Fibroblast of lung (primary cell): ENCODE measurements at regions not wholly inside any gene's neighbourhood (a gene's known extent, or its start where the extent isn't known, plus 50 kb on each side); places are given as distances from the start of the nearest gene placed in this dataset.
A peak's percentile ranks its signal among the peaks of the same experiment; 100 is the strongest.

Experiments used
- DNase-seq, 2 donors: peaks; one replicate each; pipeline versions ENCODE4 v3.0.0 to v3.0.0-alpha.2; 2010; ENCODE audit warnings: low read depth in 2 of 2
- H2AFZ ChIP-seq: 2 replicates; pipeline ENCODE4 v1.5.1; 2012; ENCODE audit warnings: low read length, control low read depth, inconsistent platforms
- H3K27ac ChIP-seq: 2 replicates; pipeline ENCODE4 v1.5.1; 2011; ENCODE audit warnings: low read length, control low read depth; ENCODE audit not compliant: insufficient read depth
- H3K27me3 ChIP-seq: 2 replicates; pipeline ENCODE4 v1.5.1; 2011; ENCODE audit warnings: mild to moderate bottlenecking, low read length; ENCODE audit not compliant: control insufficient read depth, insufficient read depth
- H3K36me3 ChIP-seq: 2 replicates; pipeline ENCODE4 v1.5.1; 2011; ENCODE audit warnings: low read length; ENCODE audit not compliant: control insufficient read depth, insufficient read depth
- H3K4me1 ChIP-seq: 2 replicates; pipeline ENCODE4 v1.5.1; 2011; ENCODE audit warnings: low read length; ENCODE audit not compliant: control insufficient read depth, insufficient read depth; ENCODE audit errors: extremely low read depth
- H3K4me2 ChIP-seq: 2 replicates; pipeline ENCODE4 v1.5.1; 2011; ENCODE audit warnings: low read length, control low read depth; ENCODE audit not compliant: insufficient read depth; ENCODE audit errors: extremely low read depth
- H3K4me3 ChIP-seq, 4 experiments: fragments of 200-600 bp in 1 of 4; sonication (generic) in 1 of 4; replicated peaks in 1 of 4; 2 replicates each; pipeline ENCODE4 v1.5.1; 2011 to 2016; ENCODE audit warnings: low read length in 4 of 4, low read depth in 3 of 4, mild to moderate bottlenecking in 3 of 4, control low read depth in 2 of 4, inconsistent platforms in 1 of 4, mixed read lengths in 1 of 4; ENCODE audit not compliant: insufficient read depth in 1 of 4; ENCODE audit errors: control extremely low read depth in 1 of 4
- H3K79me2 ChIP-seq: 2 replicates; pipeline ENCODE4 v1.5.1; 2012; ENCODE audit warnings: mild to moderate bottlenecking, low read length, inconsistent platforms; ENCODE audit not compliant: control insufficient read depth, insufficient read depth
- H3K9ac ChIP-seq: 2 replicates; pipeline ENCODE4 v1.5.1; 2011; ENCODE audit warnings: mild to moderate bottlenecking, low read length, control low read depth; ENCODE audit not compliant: insufficient read depth
- H3K9me3 ChIP-seq: 2 replicates; pipeline ENCODE4 v1.5.1; 2012; ENCODE audit warnings: low read depth, low read length; ENCODE audit not compliant: control insufficient read depth, insufficient read depth
- H4K20me1 ChIP-seq: 2 replicates; pipeline ENCODE4 v1.5.1; 2011; ENCODE audit warnings: low read length; ENCODE audit not compliant: control insufficient read depth, insufficient read depth; ENCODE audit errors: extremely low read depth
- CTCF ChIP-seq, 2 donors: IDR thresholded peaks in 1 of 2; conservative IDR thresholded peaks in 1 of 2; 1 replicate in 1 of 2; 2 replicates in 1 of 2; pipeline ENCODE4 v1.5.1; 2011 to 2012; ENCODE audit warnings: low read length in 2 of 2, control low read depth in 1 of 2, inconsistent platforms in 1 of 2, low read depth in 1 of 2, mild to moderate bottlenecking in 1 of 2
- EZH2 ChIP-seq: IDR thresholded peaks from 2 replicates; pipeline ENCODE4 v1.5.1; 2012; ENCODE audit warnings: low read length, control low read depth, mild to moderate bottlenecking; ENCODE audit errors: missing control alignments

DNA sequence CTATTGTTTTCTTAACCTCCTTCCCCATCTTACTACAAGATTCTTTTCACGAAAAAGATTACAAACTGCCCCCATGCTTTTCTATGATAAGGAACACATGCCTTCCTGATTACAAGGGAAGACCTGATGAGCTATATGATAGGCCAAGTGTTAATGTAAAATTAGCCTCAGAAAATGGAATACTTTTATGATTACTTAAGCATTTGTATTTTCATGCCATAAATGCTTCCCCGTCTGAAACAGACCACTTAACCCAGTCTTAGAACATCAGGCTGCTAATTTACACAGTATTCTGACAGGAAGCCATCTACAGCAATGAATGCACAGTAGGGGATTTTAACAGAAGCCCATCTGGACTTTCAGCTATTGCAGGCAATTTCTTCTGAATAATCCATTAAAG is 274.9 kb downstream of the HAO1 start:
- Histone ChIP-seq H4K20me1 (no peaks in the 10 kb centered on the region), H2AFZ (no peak overlapping the region)
- peak in 1 of 2 donors; percentile 81 for DNase-seq

GRCh38 chr20:7667194-7667593 is 273.1 kb downstream of the HAO1 start:
- no peak overlapping the region for H3K27ac ChIP-seq
- no peak overlapping the region for H3K4me3 ChIP-seq
- no peaks in the 10 kb centered on the region for H3K27me3 ChIP-seq
- no peak overlapping the region for H3K9ac ChIP-seq
- no peaks in the 10 kb centered on the region for H3K36me3 ChIP-seq
- H3K79me2 ChIP-seq = no peaks in the 10 kb centered on the region
- DNase-seq = peak in 1 of 2 donors; percentile 43
- no peaks in the 10 kb centered on the region for H4K20me1 ChIP-seq
- H2AFZ ChIP-seq = no peak overlapping the region
- TF ChIP-seq EZH2 (no peak), CTCF (conservative IDR thresholded peaks at IDR 0.05 in 1 of 2, IDR thresholded peaks at IDR 0.05 in 1 of 2; ENCODE audit: low read depth in 1 of 2, low read length in 2 of 2) (no peak)
- no peak overlapping the region for H3K4me2 ChIP-seq
- H3K9me3 ChIP-seq = no peaks in the 10 kb centered on the region
- H3K4me1 ChIP-seq = no peaks in the 10 kb centered on the region

More for the DNA sequence above, 274.9 kb downstream of the HAO1 start:
- Histone ChIP-seq H3K9me3 (no peaks in the 10 kb centered on the region), H3K4me1 (no peaks in the 10 kb centered on the region), H3K4me3 (no peak overlapping the region), H3K79me2 (no peaks in the 10 kb centered on the region), H3K9ac (no peak overlapping the region), H3K27me3 (no peaks in the 10 kb centered on the region), H3K4me2 (no peak overlapping the region), H3K36me3 (no peaks in the 10 kb centered on the region), H3K27ac (no peak overlapping the region)
- TF ChIP-seq EZH2 (no peak), CTCF (conservative IDR thresholded peaks at IDR 0.05 in 1 of 2, IDR thresholded peaks at IDR 0.05 in 1 of 2; ENCODE audit: low read depth in 1 of 2, low read length in 2 of 2) (no peak)

DNA sequence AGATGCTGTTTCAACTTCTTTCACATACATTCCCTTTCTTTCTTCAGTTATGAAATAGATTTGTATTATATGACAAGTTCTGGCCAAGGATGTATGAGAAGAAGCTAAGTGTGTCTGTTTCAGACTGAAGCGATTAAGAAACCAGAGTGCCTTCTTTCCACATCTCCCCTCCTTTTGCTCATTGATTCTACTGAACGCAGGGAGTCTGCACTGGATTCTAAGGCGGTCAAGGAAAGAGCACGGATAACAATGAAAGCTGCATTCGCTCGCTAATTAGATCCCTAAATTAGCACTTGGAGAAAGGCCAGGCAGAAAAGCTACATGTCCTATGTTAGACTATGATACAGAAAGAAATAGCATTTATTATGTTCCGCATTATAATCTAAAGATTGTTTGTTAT is 267.7 kb downstream of the HAO1 start:
- no peak overlapping the region for H3K4me2 ChIP-seq
- no peaks in the 10 kb centered on the region for H3K9me3 ChIP-seq
- no peak overlapping the region for H3K27ac ChIP-seq
- DNase-seq = no peak
- no peak overlapping the region for H3K9ac ChIP-seq
- H2AFZ ChIP-seq = no peak overlapping the region
- H4K20me1 ChIP-seq = no peaks in the 10 kb centered on the region
- TF ChIP-seq EZH2 (no peak), CTCF (conservative IDR thresholded peaks at IDR 0.05 in 1 of 2, IDR thresholded peaks at IDR 0.05 in 1 of 2; ENCODE audit: low read depth in 1 of 2, low read length in 2 of 2) (no peak)
- no peak overlapping the region for H3K4me3 ChIP-seq
- no peaks in the 10 kb centered on the region for H3K36me3 ChIP-seq
- no peaks in the 10 kb centered on the region for H3K27me3 ChIP-seq
- no peaks in the 10 kb centered on the region for H3K79me2 ChIP-seq
- H3K4me1 ChIP-seq = no peaks in the 10 kb centered on the region
